HepG2 (cell line): ENCODE measurements at regions not wholly inside any gene's neighbourhood (a gene's known extent, or its start where the extent isn't known, plus 50 kb on each side); places are given as distances from the start of the nearest gene placed in this dataset.

ENCODE experiments used
- ATAC-seq: fragments of 200-7000 bp; cut with Tn5 transposase; 3 replicates; pipeline ENCODE4 v1.9.1; 2020; ENCODE audit warnings: mild to moderate bottlenecking, moderate library complexity
- BruUV-seq: library from RNA; stranded (reverse); fragments of 400-500 nt; replicated peaks from 2 replicates; lab custom pipeline; 2021; lab: Mats Ljungman, UMichigan
- CTCF ChIA-PET: fragments of 300-600 bp; formaldehyde crosslinking; extraction: SDS; loops from one replicate; lab custom pipeline; 2021; ENCODE audit warnings: low total read pairs, inconsistent platforms, low intra/inter-chr PET ratio; lab: Yijun Ruan, JAX
- POLR2A ChIA-PET: fragments of 350-600 bp; sonication (Branson Sonifier 250); formaldehyde crosslinking; loops from one replicate; lab custom pipeline; 2020; ENCODE audit warnings: antibody characterized with exemption, inconsistent platforms; lab: Yijun Ruan, JAX
- DNase-seq: peaks from one replicate; pipeline ENCODE4 v3.0.0-alpha.2; 2015; ENCODE audit warnings: low spot score
- FAIRE-seq: peaks from 3 replicates; lab custom pipeline; 2011; peaks lifted over from hg19 to GRCh38; lab: Jason Lieb, UNC
- H2AFZ ChIP-seq: one replicate; pipeline ENCODE4 v1.6.1; 2011; ENCODE audit warnings: low read length, inconsistent platforms
- H3K27ac ChIP-seq: fragments of 300-600 bp; 3 replicates; pipeline ENCODE4 v1.8.0; 2011; ENCODE audit warnings: mixed run types, mild to moderate bottlenecking, mixed read lengths, low read length, inconsistent platforms; ENCODE audit not compliant: insufficient read depth; ENCODE audit errors: extremely low read length
- H3K27me3 ChIP-seq, 2 experiments: fragments of 200-600 bp in 1 of 2; 2 replicates in 1 of 2; 3 replicates in 1 of 2; pipeline versions ENCODE4 v1.6.0 to v1.8.0; 2011; ENCODE audit warnings: low read length in 2 of 2, mild to moderate bottlenecking in 2 of 2, moderate library complexity in 2 of 2, inconsistent platforms in 1 of 2; ENCODE audit not compliant: insufficient read depth in 2 of 2, control insufficient read depth in 1 of 2
- H3K36me3 ChIP-seq, 2 experiments: fragments of 200-600 bp in 1 of 2; replicated peaks in 1 of 2; 2 replicates in 1 of 2; 3 replicates in 1 of 2; pipeline versions ENCODE4 v1.5.1 to v1.8.0; 2011; ENCODE audit warnings: low read length in 2 of 2, inconsistent platforms in 1 of 2; ENCODE audit not compliant: insufficient read depth in 2 of 2, control insufficient read depth in 1 of 2
- H3K4me1 ChIP-seq: 2 replicates; pipeline ENCODE4 v1.5.1; 2012; ENCODE audit warnings: low read length, inconsistent platforms; ENCODE audit not compliant: insufficient read depth
- H3K4me2 ChIP-seq: 2 replicates; pipeline ENCODE4 v1.6.0; 2011; ENCODE audit warnings: low read depth, low read length, inconsistent platforms
- H3K4me3 ChIP-seq, 3 experiments: fragments of 200-600 bp in 1 of 3; sonication (generic), shearing (Covaris generic) in 1 of 3; replicated peaks in 1 of 3; 2 replicates each; pipeline ENCODE4 v1.5.1; 2011 to 2016; ENCODE audit warnings: low read length in 3 of 3, inconsistent platforms in 2 of 3, low read depth in 2 of 3, mild to moderate bottlenecking in 2 of 3, control low read depth in 1 of 3, mixed read lengths in 1 of 3; ENCODE audit not compliant: insufficient read depth in 1 of 3
- H3K79me2 ChIP-seq: one replicate; pipeline ENCODE4 v1.6.1; 2011; ENCODE audit warnings: low read length, inconsistent platforms; ENCODE audit not compliant: insufficient read depth
- H3K9ac ChIP-seq: 2 replicates; pipeline ENCODE4 v1.6.0; 2011; ENCODE audit warnings: mild to moderate bottlenecking, low read depth, low read length, inconsistent platforms; ENCODE audit not compliant: insufficient read depth
- H3K9me3 ChIP-seq: 2 replicates; pipeline ENCODE4 v1.5.1; 2012; ENCODE audit warnings: mild to moderate bottlenecking, low read length
- H4K20me1 ChIP-seq: 2 replicates; pipeline ENCODE4 v1.6.0; 2011; ENCODE audit warnings: inconsistent platforms, mild to moderate bottlenecking, low read length, moderate library complexity; ENCODE audit not compliant: insufficient read depth
- CREM ChIP-seq, 2 experiments: sonication (generic) in 1 of 2; formaldehyde crosslinking in 1 of 2; IDR thresholded peaks; 2 replicates each; pipeline versions ENCODE4 v1.4.0 to v1.6.1; 2016 to 2020; ENCODE audit warnings: antibody characterized with exemption in 1 of 2, mild to moderate bottlenecking in 1 of 2, missing genetic modification reagents in 1 of 2
- SPEN ChIP-seq: sonication (generic); formaldehyde crosslinking; IDR thresholded peaks from 2 replicates; pipeline ENCODE4 v1.5.1; 2020; ENCODE audit warnings: low read depth, mild to moderate bottlenecking, missing genetic modification reagents
- TGIF2 ChIP-seq: IDR thresholded peaks from 2 replicates; pipeline ENCODE4 v1.6.1; 2016; ENCODE audit warnings: control low read depth, missing compliant biosample characterization
- ZFP37 ChIP-seq: sonication (generic); formaldehyde crosslinking; IDR thresholded peaks from 2 replicates; pipeline ENCODE4 v1.4.0; 2020; ENCODE audit warnings: missing genetic modification reagents, borderline replicate concordance
- ZNF432 ChIP-seq: sonication (generic); formaldehyde crosslinking; IDR thresholded peaks from 2 replicates; pipeline ENCODE4 v1.5.0; 2020; ENCODE audit warnings: missing genetic modification reagents, mild to moderate bottlenecking, borderline replicate concordance
- ZNF547 ChIP-seq: sonication (generic); formaldehyde crosslinking; IDR thresholded peaks from 2 replicates; pipeline ENCODE4 v1.5.1; 2020; ENCODE audit warnings: mild to moderate bottlenecking, missing genetic modification reagents
- ZNF563 ChIP-seq: sonication (generic); formaldehyde crosslinking; IDR thresholded peaks from 2 replicates; pipeline ENCODE4 v1.8.0; 2022; ENCODE audit warnings: mild to moderate bottlenecking, moderate library complexity, missing genetic modification reagents
- ZNF619 ChIP-seq: sonication (generic); formaldehyde crosslinking; IDR thresholded peaks from 2 replicates; pipeline ENCODE4 v1.4.0; 2020; ENCODE audit warnings: mild to moderate bottlenecking, missing genetic modification reagents
- ZNF780A ChIP-seq: sonication (generic); formaldehyde crosslinking; IDR thresholded peaks from 2 replicates; pipeline ENCODE4 v1.8.0; 2022; ENCODE audit warnings: mild to moderate bottlenecking, missing genetic modification reagents, moderate library complexity
- ZNF790 ChIP-seq: sonication (generic); formaldehyde crosslinking; IDR thresholded peaks from 2 replicates; pipeline ENCODE4 v1.8.0; 2022; ENCODE audit warnings: missing genetic modification reagents, mild to moderate bottlenecking, borderline replicate concordance
- WGBS: methylation state at CpG from one replicate; pipeline ENCODE4 v1.1.6; 2017; ENCODE audit warnings: low lambda C conversion rate; 5-methylcytosine and 5-hydroxymethylcytosine counted together
- in situ Hi-C: cut with HindIII; loops from 2 replicates; pipeline ENCODE4 v1.10.0; 2017; ENCODE audit warnings: low pct_unique_long_range_greater_than_20kb; ENCODE audit not compliant: extremely low pct_ligation_motif_present
- intact Hi-C: fragments of 100-400 bp; cut with micrococcal nuclease; formaldehyde crosslinking; loops from one replicate; pipeline ENCODE4 v1.10.0; 2022; ENCODE audit not compliant: unreplicated experiment
- TF ChIP-seq, protein P1 (sequence below): sonication (generic); formaldehyde crosslinking; IDR thresholded peaks from 2 replicates; pipeline ENCODE4 v1.5.0; 2020; ENCODE audit warnings: missing genetic modification reagents
- TF ChIP-seq, protein P2 (sequence below): sonication (generic); formaldehyde crosslinking; IDR thresholded peaks from 2 replicates; pipeline ENCODE4 v1.8.0; 2022; ENCODE audit warnings: missing genetic modification reagents, mild to moderate bottlenecking, inconsistent platforms, borderline replicate concordance
- TF ChIP-seq, protein P3 (sequence below): sonication (generic); formaldehyde crosslinking; IDR thresholded peaks from 2 replicates; pipeline ENCODE4 v1.5.1; 2020; ENCODE audit warnings: missing genetic modification reagents, mild to moderate bottlenecking, borderline replicate concordance

DNA sequence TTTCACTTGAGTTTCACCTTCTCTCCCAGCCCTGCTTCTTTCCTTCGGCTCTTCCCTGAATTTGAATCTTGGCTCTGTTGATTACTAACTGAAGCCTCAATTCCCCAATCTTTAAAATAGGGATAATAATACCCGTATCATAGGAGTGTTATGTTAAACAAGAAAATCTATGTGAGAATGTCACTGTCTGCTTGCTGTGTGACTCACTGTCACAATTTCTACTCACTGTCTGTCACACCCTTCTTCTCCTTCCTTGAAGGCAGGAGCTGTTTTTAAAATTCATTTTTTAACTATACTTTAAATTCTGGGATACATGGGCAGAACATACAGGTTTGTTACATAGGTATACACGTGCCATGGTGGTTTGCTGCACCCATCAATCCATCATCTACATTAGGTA lies 141.6 kb upstream of the CXCR4 start:
- BruUV-seq, result no TSS peak

More for the DNA sequence above, 141.6 kb upstream of the CXCR4 start:
- TF ChIP-seq ZNF790 (CRISPR knock-in tag) (no peak), ZNF619 (CRISPR knock-in tag) (no peak), ZNF563 (CRISPR knock-in tag) (no peak), TGIF2 (no peak), ZNF432 (CRISPR knock-in tag) (no peak), SPEN (CRISPR knock-in tag) (no peak), ZFP37 (no peak), ZNF780A (no peak), ZNF547 (CRISPR knock-in tag) (no peak), CREM (IDR thresholded peaks at IDR 0.05) (no peak), CREM (CRISPR knock-in tag; IDR thresholded peaks at IDR 0.05) (no peak)
- TF ChIP-seq, protein P1, sequence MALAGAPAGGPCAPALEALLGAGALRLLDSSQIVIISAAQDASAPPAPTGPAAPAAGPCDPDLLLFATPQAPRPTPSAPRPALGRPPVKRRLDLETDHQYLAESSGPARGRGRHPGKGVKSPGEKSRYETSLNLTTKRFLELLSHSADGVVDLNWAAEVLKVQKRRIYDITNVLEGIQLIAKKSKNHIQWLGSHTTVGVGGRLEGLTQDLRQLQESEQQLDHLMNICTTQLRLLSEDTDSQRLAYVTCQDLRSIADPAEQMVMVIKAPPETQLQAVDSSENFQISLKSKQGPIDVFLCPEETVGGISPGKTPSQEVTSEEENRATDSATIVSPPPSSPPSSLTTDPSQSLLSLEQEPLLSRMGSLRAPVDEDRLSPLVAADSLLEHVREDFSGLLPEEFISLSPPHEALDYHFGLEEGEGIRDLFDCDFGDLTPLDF (CRISPR knock-in tag), result no peak
- TF ChIP-seq, protein P2, sequence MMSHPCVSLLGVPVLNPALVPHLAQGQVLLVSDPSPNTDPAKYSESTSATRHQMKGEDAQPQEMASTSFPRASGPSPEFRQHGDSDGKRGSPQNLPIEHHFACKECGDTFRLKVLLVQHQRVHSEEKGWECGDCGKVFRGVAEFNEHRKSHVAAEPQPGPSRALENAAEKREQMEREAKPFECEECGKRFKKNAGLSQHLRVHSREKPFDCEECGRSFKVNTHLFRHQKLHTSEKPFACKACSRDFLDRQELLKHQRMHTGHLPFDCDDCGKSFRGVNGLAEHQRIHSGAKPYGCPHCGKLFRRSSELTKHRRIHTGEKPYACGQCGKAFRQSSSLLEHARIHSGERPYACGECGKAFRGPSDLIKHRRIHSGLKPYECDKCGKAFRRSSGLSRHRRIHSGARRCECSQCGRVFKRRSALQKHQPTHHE (CRISPR knock-in tag), result no peak
- TF ChIP-seq, protein P3, sequence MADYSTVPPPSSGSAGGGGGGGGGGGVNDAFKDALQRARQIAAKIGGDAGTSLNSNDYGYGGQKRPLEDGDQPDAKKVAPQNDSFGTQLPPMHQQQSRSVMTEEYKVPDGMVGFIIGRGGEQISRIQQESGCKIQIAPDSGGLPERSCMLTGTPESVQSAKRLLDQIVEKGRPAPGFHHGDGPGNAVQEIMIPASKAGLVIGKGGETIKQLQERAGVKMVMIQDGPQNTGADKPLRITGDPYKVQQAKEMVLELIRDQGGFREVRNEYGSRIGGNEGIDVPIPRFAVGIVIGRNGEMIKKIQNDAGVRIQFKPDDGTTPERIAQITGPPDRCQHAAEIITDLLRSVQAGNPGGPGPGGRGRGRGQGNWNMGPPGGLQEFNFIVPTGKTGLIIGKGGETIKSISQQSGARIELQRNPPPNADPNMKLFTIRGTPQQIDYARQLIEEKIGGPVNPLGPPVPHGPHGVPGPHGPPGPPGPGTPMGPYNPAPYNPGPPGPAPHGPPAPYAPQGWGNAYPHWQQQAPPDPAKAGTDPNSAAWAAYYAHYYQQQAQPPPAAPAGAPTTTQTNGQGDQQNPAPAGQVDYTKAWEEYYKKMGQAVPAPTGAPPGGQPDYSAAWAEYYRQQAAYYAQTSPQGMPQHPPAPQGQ (CRISPR knock-in tag), result no peak
- TF ChIP-seq, all 625 proteins: peak for 0
- in situ Hi-C loops, result no loop called here
- Histone ChIP-seq H2AFZ (no peak overlapping the region), H3K27ac (no peak overlapping the region), H3K9me3 (no peaks in the 10 kb centered on the region), H3K9ac (no peak overlapping the region), H3K4me3 (no peak overlapping the region), H3K4me2 (no peak overlapping the region), H3K27me3 (peaks cover 1 to 5% of the 10 kb centered on the region in 2 experiments; a peak in 2 of 5 replicates), H3K4me1 (0 out of 2 replicates have a peak, but pooled peaks cover under 1% of the 10 kb centered on the region), H3K36me3 (no peaks in the 10 kb centered on the region), H4K20me1 (no peaks in the 10 kb centered on the region), H3K79me2 (no peaks in the 10 kb centered on the region)
- ChIA-PET POLR2A (no interaction called here), CTCF (no interaction called here)
- DNase-seq (no peak), ATAC-seq (no peak), FAIRE-seq (no peak)
- intact Hi-C loops, result no loop called here
- 13% methylated on average over 3 of the region's 3 CpGs for WGBS
